AG09309 (cell line): ENCODE measurements at regions not wholly inside any gene's neighbourhood (a gene's known extent, or its start where the extent isn't known, plus 50 kb on each side); places are given as distances from the start of the nearest gene placed in this dataset.

Experiments used
- DNase-seq: peaks from one replicate; pipeline ENCODE4 v3.0.0-alpha.2; 2010; ENCODE audit warnings: low read depth
- H3K4me3 ChIP-seq: 2 replicates; pipeline ENCODE4 v1.5.1; 2011; ENCODE audit warnings: mild to moderate bottlenecking, low read depth, low read length, moderate library complexity; ENCODE audit not compliant: control insufficient read depth
- TF ChIP-seq, protein P1 (sequence below): IDR thresholded peaks from 2 replicates; pipeline ENCODE4 v1.5.1; 2011; ENCODE audit warnings: mild to moderate bottlenecking, low read depth, low read length, inconsistent platforms; ENCODE audit not compliant: insufficient read depth, control insufficient read depth; ENCODE audit errors: missing control alignments

DNA sequence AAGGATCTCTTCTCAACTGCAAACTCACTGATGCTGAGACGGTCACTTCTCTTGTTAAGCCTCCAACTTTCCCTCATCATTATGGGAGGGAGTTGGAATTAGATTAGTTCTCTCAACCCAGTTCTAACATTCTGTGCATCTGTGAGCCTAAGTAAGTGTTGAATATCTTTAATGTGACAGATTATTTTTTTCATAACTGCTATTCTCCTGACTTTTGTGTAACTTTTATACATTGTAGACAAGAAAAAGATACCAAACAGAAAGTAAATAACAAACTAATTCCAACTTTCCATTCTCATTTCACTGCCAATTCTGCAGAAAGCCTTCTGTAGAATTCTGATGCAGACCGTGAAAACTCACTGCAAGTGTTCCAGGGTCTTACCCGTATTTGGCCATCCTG lies 813.5 kb downstream of the TLE4 start:
- no peak for DNase-seq
- no peak overlapping the region for H3K4me3 ChIP-seq
- TF ChIP-seq, protein P1, sequence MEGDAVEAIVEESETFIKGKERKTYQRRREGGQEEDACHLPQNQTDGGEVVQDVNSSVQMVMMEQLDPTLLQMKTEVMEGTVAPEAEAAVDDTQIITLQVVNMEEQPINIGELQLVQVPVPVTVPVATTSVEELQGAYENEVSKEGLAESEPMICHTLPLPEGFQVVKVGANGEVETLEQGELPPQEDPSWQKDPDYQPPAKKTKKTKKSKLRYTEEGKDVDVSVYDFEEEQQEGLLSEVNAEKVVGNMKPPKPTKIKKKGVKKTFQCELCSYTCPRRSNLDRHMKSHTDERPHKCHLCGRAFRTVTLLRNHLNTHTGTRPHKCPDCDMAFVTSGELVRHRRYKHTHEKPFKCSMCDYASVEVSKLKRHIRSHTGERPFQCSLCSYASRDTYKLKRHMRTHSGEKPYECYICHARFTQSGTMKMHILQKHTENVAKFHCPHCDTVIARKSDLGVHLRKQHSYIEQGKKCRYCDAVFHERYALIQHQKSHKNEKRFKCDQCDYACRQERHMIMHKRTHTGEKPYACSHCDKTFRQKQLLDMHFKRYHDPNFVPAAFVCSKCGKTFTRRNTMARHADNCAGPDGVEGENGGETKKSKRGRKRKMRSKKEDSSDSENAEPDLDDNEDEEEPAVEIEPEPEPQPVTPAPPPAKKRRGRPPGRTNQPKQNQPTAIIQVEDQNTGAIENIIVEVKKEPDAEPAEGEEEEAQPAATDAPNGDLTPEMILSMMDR, result no peak

- DNase-seq, result no peak
- H3K4me3 ChIP-seq, result no peak overlapping the region
- TF ChIP-seq, protein P1, result no peak
Observed at GRCh38 chr9:80383331-80383730, 811.6 kb downstream of the TLE4 start.

- TF ChIP-seq, protein P1, result no peak
- H3K4me3 ChIP-seq, result no peak overlapping the region
- DNase-seq, result no peak
Observed at GRCh38 chr9:80382211-80382891, 810.6 kb downstream of the TLE4 start.

GRCh38 chr9:80380301-80380700 lies 808.5 kb downstream of the TLE4 start:
- no peak overlapping the region for H3K4me3 ChIP-seq
- TF ChIP-seq, protein P1, result no peak
- DNase-seq, result no peak

- H3K4me3 ChIP-seq, result no peak overlapping the region
- TF ChIP-seq, protein P1, result no peak
- DNase-seq, result no peak
Observed at GRCh38 chr9:80378669-80379293, 807.0 kb downstream of the TLE4 start.

DNA sequence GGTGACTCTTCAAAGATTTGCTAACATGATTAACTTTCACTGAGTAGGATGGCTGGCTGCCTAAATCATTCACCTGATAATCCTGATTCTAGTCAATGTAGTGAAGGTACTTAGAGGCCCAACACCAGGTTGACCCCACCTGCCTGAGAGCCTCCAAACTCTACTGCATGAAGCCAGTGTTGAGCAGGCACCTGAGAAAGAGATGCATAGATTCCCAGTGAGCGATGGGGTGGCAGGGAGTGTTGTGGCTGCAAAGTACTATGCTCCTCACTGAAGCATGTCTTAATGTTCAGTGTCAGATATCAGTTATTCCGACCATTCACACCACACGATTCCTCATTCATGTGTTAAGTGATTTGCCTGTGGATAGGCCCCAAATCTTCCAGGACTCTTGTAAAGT lies 804.4 kb downstream of the TLE4 start:
- DNase-seq, result no peak
- H3K4me3 ChIP-seq, result no peak overlapping the region
- TF ChIP-seq, protein P1, result no peak
